ENCODE measurements at regions not wholly inside any gene's neighbourhood (a gene's known extent, or its start where the extent isn't known, plus 50 kb on each side); places are given as distances from the start of the nearest gene placed in this dataset.

DNA sequence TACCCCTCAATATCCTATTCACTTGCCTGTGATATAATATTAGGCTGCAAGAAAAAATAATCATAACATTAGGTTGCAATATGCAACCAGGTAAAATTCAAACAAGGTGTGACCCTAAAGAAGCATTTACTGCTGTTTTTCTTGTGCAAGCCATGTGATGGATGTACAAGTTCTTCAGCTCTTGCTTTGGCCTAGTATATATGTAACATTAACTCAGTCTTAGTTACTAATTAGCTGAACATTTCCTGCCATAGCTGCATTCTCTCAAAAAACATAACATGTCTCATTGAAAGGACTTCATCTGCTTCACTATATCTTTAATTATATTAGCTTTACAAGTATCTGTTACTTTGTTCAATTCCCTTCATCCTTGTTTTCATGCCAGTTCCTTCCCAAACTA, 406.8 kb upstream of the HTR2A start:
- Histone ChIP-seq H3K9me3 (ENCODE audit: control insufficient read depth, low read depth, low read length) (no peaks in the 10 kb centered on the region), H3K27ac (ENCODE audit: control insufficient read depth, insufficient read depth, low read length) (no peak overlapping the region), H3K4me3 (ENCODE audit: control insufficient read depth in 2 of 3, extremely low read depth in 1 of 3, insufficient read depth in 2 of 3, low read depth in 1 of 3, low read length in 3 of 3) (no peak overlapping the region), H3K27me3 (ENCODE audit: control insufficient read depth, extremely low read depth, insufficient read depth, low read length) (no peaks in the 10 kb centered on the region), H3K79me2 (ENCODE audit: control insufficient read depth, insufficient read depth, low read length) (no peaks in the 10 kb centered on the region), H3K4me2 (ENCODE audit: control insufficient read depth, extremely low read depth, insufficient read depth, low read depth, low read length) (no peak overlapping the region), H2AFZ (ENCODE audit: control insufficient read depth, low read length) (no peak overlapping the region), H3K9me1 (ENCODE audit: control insufficient read depth, extremely low read depth, insufficient read depth, low read length) (no peaks in the 10 kb centered on the region), H3K9ac (ENCODE audit: control insufficient read depth, extremely low read depth, insufficient read depth, low read length) (no peak overlapping the region), H4K20me1 (ENCODE audit: control insufficient read depth, extremely low read depth, insufficient read depth, low read length) (no peaks in the 10 kb centered on the region), H3K4me1 (ENCODE audit: control insufficient read depth, extremely low read depth, insufficient read depth, low read length) (no peaks in the 10 kb centered on the region), H3K36me3 (ENCODE audit: control insufficient read depth in 2 of 2, extremely low read depth in 1 of 2, insufficient read depth in 2 of 2, low read length in 2 of 2) (no peaks in the 10 kb centered on the region)
- DNase-seq (ENCODE audit: low read depth, low spot score) (no peak), FAIRE-seq (no peak)
- dilution Hi-C loops (cut with MboI; ENCODE audit: extremely low pct_ligation_motif_present, low sequenced_read_pairs), result no loop called here
- TF ChIP-seq, protein P1, sequence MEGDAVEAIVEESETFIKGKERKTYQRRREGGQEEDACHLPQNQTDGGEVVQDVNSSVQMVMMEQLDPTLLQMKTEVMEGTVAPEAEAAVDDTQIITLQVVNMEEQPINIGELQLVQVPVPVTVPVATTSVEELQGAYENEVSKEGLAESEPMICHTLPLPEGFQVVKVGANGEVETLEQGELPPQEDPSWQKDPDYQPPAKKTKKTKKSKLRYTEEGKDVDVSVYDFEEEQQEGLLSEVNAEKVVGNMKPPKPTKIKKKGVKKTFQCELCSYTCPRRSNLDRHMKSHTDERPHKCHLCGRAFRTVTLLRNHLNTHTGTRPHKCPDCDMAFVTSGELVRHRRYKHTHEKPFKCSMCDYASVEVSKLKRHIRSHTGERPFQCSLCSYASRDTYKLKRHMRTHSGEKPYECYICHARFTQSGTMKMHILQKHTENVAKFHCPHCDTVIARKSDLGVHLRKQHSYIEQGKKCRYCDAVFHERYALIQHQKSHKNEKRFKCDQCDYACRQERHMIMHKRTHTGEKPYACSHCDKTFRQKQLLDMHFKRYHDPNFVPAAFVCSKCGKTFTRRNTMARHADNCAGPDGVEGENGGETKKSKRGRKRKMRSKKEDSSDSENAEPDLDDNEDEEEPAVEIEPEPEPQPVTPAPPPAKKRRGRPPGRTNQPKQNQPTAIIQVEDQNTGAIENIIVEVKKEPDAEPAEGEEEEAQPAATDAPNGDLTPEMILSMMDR (optimal IDR thresholded peaks at IDR 0.05 in 1 of 3, IDR thresholded peaks at IDR 0.05 in 1 of 3, conservative IDR thresholded peaks at IDR 0.05 in 1 of 3; ENCODE audit: extremely low read depth in 1 of 3, insufficient read depth in 2 of 3, low read length in 3 of 3), result no peak
- no peak for TF ChIP-seq EZH2 (IDR thresholded peaks at IDR 0.05; ENCODE audit: low read length)

DNA sequence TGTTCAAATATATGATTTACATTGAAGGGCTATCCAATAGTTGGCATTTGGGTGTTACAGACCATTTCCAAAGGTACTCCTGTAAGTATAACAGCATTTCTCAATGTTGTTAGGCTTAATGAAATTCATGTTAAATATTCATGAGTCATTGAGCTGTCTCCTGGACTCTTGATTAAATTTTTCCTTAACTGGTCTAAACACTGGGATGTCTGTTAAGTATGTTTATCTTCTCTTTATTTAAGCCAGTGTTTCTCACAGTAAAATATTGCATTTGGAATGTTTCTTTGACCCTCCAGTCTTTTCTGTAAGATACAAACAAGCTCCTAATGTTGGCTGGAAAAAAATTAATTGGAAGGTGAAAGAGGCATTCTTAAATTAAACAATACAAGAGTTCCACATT, 402.5 kb upstream of the HTR2A start:
- Histone ChIP-seq H3K4me2 (ENCODE audit: control insufficient read depth, extremely low read depth, insufficient read depth, low read depth, low read length) (no peak overlapping the region), H2AFZ (ENCODE audit: control insufficient read depth, low read length) (no peak overlapping the region), H3K79me2 (ENCODE audit: control insufficient read depth, insufficient read depth, low read length) (no peaks in the 10 kb centered on the region), H3K9ac (ENCODE audit: control insufficient read depth, extremely low read depth, insufficient read depth, low read length) (no peak overlapping the region), H3K27ac (ENCODE audit: control insufficient read depth, insufficient read depth, low read length) (no peak overlapping the region), H3K9me3 (ENCODE audit: control insufficient read depth, low read depth, low read length) (no peaks in the 10 kb centered on the region), H3K9me1 (ENCODE audit: control insufficient read depth, extremely low read depth, insufficient read depth, low read length) (no peaks in the 10 kb centered on the region), H3K27me3 (ENCODE audit: control insufficient read depth, extremely low read depth, insufficient read depth, low read length) (no peaks in the 10 kb centered on the region), H3K4me1 (ENCODE audit: control insufficient read depth, extremely low read depth, insufficient read depth, low read length) (no peaks in the 10 kb centered on the region), H3K4me3 (ENCODE audit: control insufficient read depth in 2 of 3, extremely low read depth in 1 of 3, insufficient read depth in 2 of 3, low read depth in 1 of 3, low read length in 3 of 3) (no peak overlapping the region), H4K20me1 (ENCODE audit: control insufficient read depth, extremely low read depth, insufficient read depth, low read length) (no peaks in the 10 kb centered on the region), H3K36me3 (ENCODE audit: control insufficient read depth in 2 of 2, extremely low read depth in 1 of 2, insufficient read depth in 2 of 2, low read length in 2 of 2) (no peaks in the 10 kb centered on the region)
- FAIRE-seq, result no peak
- no peak for DNase-seq (ENCODE audit: low read depth, low spot score)
- TF ChIP-seq EZH2 (IDR thresholded peaks at IDR 0.05; ENCODE audit: low read length), result no peak
- TF ChIP-seq, protein P1 (optimal IDR thresholded peaks at IDR 0.05 in 1 of 3, IDR thresholded peaks at IDR 0.05 in 1 of 3, conservative IDR thresholded peaks at IDR 0.05 in 1 of 3; ENCODE audit: extremely low read depth in 1 of 3, insufficient read depth in 2 of 3, low read length in 3 of 3), result no peak
- dilution Hi-C loops (cut with MboI; ENCODE audit: extremely low pct_ligation_motif_present, low sequenced_read_pairs), result no loop called here
